ENCODE measurements at regions not wholly inside any gene's neighbourhood (a gene's known extent, or its start where the extent isn't known, plus 50 kb on each side); places are given as distances from the start of the nearest gene placed in this dataset.

DNA sequence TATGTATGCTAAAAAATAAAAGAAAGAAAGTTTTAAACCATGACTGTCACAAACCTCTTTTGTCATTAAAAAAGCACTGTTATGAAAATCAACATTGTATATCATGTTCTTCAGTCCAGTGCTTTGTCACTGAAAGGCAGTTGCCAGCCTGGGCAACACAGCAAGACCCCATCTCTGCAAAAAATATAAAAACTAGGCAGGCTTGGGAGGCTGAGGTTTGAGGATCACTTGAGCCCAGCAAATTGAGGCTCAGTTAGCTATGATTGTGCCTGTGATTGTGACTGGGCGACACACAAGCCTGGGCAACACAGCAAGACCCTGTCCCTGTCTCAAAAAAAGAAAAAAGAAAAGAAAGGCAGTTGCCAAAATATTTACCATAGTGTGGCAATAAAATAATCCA lies 102.7 kb upstream of the NAP1L1 start:
- no peak overlapping the region for H2BK5ac ChIP-seq (ENCODE audit: low read depth, low read length, poor library complexity, severe bottlenecking)

GRCh38 chr12:76186131-76186906 lies 101.8 kb upstream of the NAP1L1 start:
- DNase-seq: no peak
- no peak overlapping the region for H3K9ac ChIP-seq (ENCODE audit: low read length)
- H3K4me3 ChIP-seq (ENCODE audit: insufficient read depth in 1 of 2, low read depth in 1 of 2, low read length in 2 of 2): no peak overlapping the region
- no peak overlapping the region for H4K8ac ChIP-seq (ENCODE audit: low read length)
- no peaks in the 10 kb centered on the region for H3K9me3 ChIP-seq (ENCODE audit: control insufficient read depth, low read length)
- no peak overlapping the region for H3K27ac ChIP-seq (ENCODE audit: low read length, poor library complexity, severe bottlenecking)
- no peak overlapping the region for H2AK5ac ChIP-seq (ENCODE audit: low read length, severe bottlenecking)
- WGBS: 84% methylated on average over 6 of the region's 6 CpGs
- no peak overlapping the region for H3K18ac ChIP-seq (ENCODE audit: low read depth in 1 of 2, low read length in 2 of 2)
- no peak overlapping the region for H2BK120ac ChIP-seq (ENCODE audit: low read depth, low read length)
- H4K91ac ChIP-seq (ENCODE audit: low read length): no peak overlapping the region
- H2BK15ac ChIP-seq (ENCODE audit: low read depth, poor library complexity, severe bottlenecking): no peak overlapping the region
- peaks cover 3% of the 10 kb centered on the region for H3K4me1 ChIP-seq (ENCODE audit: control insufficient read depth, insufficient read depth, low read depth, low read length)
- no peak overlapping the region for H2AFZ ChIP-seq (ENCODE audit: low read depth, low read length)
- no peak overlapping the region for H3K14ac ChIP-seq (ENCODE audit: low read length in 2 of 2)
- no peak overlapping the region for H2BK5ac ChIP-seq (ENCODE audit: low read depth, low read length, poor library complexity, severe bottlenecking)
- H2BK12ac ChIP-seq (ENCODE audit: low read length in 2 of 2): no peak overlapping the region
- no peak overlapping the region for H3K23ac ChIP-seq (ENCODE audit: low read length in 2 of 2)
- no peaks in the 10 kb centered on the region for H3K36me3 ChIP-seq (ENCODE audit: control insufficient read depth in 1 of 2, insufficient read depth in 2 of 2, low read depth in 1 of 2, low read length in 2 of 2)
- H3K27me3 ChIP-seq (ENCODE audit: control insufficient read depth in 1 of 2, insufficient read depth in 1 of 2, low read length in 2 of 2): no peaks in the 10 kb centered on the region
- H3K4me2 ChIP-seq (ENCODE audit: low read length, poor library complexity, severe bottlenecking): no peak overlapping the region
- H3K4ac ChIP-seq (ENCODE audit: low read depth in 1 of 2, low read length in 2 of 2): no peak overlapping the region
- H3K79me1 ChIP-seq (replicated peaks; ENCODE audit: low read length, poor library complexity, severe bottlenecking): no peaks in the 10 kb centered on the region

More for the DNA sequence above, 102.7 kb upstream of the NAP1L1 start:
- no CpG with 5 or more reads among the region's 1 CpG for WGBS
- Histone ChIP-seq H2BK15ac (ENCODE audit: low read depth, poor library complexity, severe bottlenecking) (no peak overlapping the region), H2AK5ac (ENCODE audit: low read length, severe bottlenecking) (no peak overlapping the region), H3K36me3 (ENCODE audit: control insufficient read depth in 1 of 2, insufficient read depth in 2 of 2, low read depth in 1 of 2, low read length in 2 of 2) (no peaks in the 10 kb centered on the region), H3K4me1 (ENCODE audit: control insufficient read depth, insufficient read depth, low read depth, low read length) (peaks cover 3% of the 10 kb centered on the region), H3K9ac (ENCODE audit: low read length) (no peak overlapping the region), H3K4me2 (ENCODE audit: low read length, poor library complexity, severe bottlenecking) (no peak overlapping the region), H3K23ac (ENCODE audit: low read length in 2 of 2) (no peak overlapping the region), H2BK12ac (ENCODE audit: low read length in 2 of 2) (peak overlapping the region; percentile 34 to 39), H3K4me3 (ENCODE audit: insufficient read depth in 1 of 2, low read depth in 1 of 2, low read length in 2 of 2) (no peak overlapping the region), H3K18ac (ENCODE audit: low read depth in 1 of 2, low read length in 2 of 2) (no peak overlapping the region), H3K9me3 (ENCODE audit: control insufficient read depth, low read length) (no peaks in the 10 kb centered on the region), H3K79me1 (replicated peaks; ENCODE audit: low read length, poor library complexity, severe bottlenecking) (no peaks in the 10 kb centered on the region), H2BK120ac (ENCODE audit: low read depth, low read length) (no peak overlapping the region), H3K27me3 (ENCODE audit: control insufficient read depth in 1 of 2, insufficient read depth in 1 of 2, low read length in 2 of 2) (no peaks in the 10 kb centered on the region), H3K27ac (ENCODE audit: low read length, poor library complexity, severe bottlenecking) (no peak overlapping the region), H4K91ac (ENCODE audit: low read length) (no peak overlapping the region), H3K14ac (ENCODE audit: low read length in 2 of 2) (no peak overlapping the region), H4K8ac (ENCODE audit: low read length) (no peak overlapping the region), H3K4ac (ENCODE audit: low read depth in 1 of 2, low read length in 2 of 2) (no peak overlapping the region), H2AFZ (ENCODE audit: low read depth, low read length) (no peak overlapping the region)
- no peak for DNase-seq

GRCh38 chr12:76183459-76184186 lies 99.1 kb upstream of the NAP1L1 start:
- no peak overlapping the region for H2BK12ac ChIP-seq (ENCODE audit: low read length in 2 of 2)
- H2AFZ ChIP-seq (ENCODE audit: low read depth, low read length): no peak overlapping the region
- no peaks in the 10 kb centered on the region for H3K79me1 ChIP-seq (replicated peaks; ENCODE audit: low read length, poor library complexity, severe bottlenecking)
- peak overlapping the region; percentile 39 for H3K9ac ChIP-seq (ENCODE audit: low read length)
- H3K4me2 ChIP-seq (ENCODE audit: low read length, poor library complexity, severe bottlenecking): no peak overlapping the region
- H3K4me1 ChIP-seq (ENCODE audit: control insufficient read depth, insufficient read depth, low read depth, low read length): peaks cover 2% of the 10 kb centered on the region
- 8% methylated on average over 4 of the region's 4 CpGs for WGBS
- H2BK5ac ChIP-seq (ENCODE audit: low read depth, low read length, poor library complexity, severe bottlenecking): no peak overlapping the region
- H3K4ac ChIP-seq (ENCODE audit: low read depth in 1 of 2, low read length in 2 of 2): no peak overlapping the region
- peak; percentile 97 for DNase-seq
- H3K18ac ChIP-seq (ENCODE audit: low read depth in 1 of 2, low read length in 2 of 2): no peak overlapping the region
- no peak overlapping the region for H2BK15ac ChIP-seq (ENCODE audit: low read depth, poor library complexity, severe bottlenecking)
- no peaks in the 10 kb centered on the region for H3K9me3 ChIP-seq (ENCODE audit: control insufficient read depth, low read length)
- no peak overlapping the region for H4K91ac ChIP-seq (ENCODE audit: low read length)
- no peak overlapping the region for H3K4me3 ChIP-seq (ENCODE audit: insufficient read depth in 1 of 2, low read depth in 1 of 2, low read length in 2 of 2)
- no peak overlapping the region for H3K14ac ChIP-seq (ENCODE audit: low read length in 2 of 2)
- no peaks in the 10 kb centered on the region for H3K36me3 ChIP-seq (ENCODE audit: control insufficient read depth in 1 of 2, insufficient read depth in 2 of 2, low read depth in 1 of 2, low read length in 2 of 2)
- no peak overlapping the region for H3K23ac ChIP-seq (ENCODE audit: low read length in 2 of 2)
- no peak overlapping the region for H2AK5ac ChIP-seq (ENCODE audit: low read length, severe bottlenecking)
- no peaks in the 10 kb centered on the region for H3K27me3 ChIP-seq (ENCODE audit: control insufficient read depth in 1 of 2, insufficient read depth in 1 of 2, low read length in 2 of 2)
- H3K27ac ChIP-seq (ENCODE audit: low read length, poor library complexity, severe bottlenecking): peak overlapping the region; percentile 52
- no peak overlapping the region for H4K8ac ChIP-seq (ENCODE audit: low read length)
- H2BK120ac ChIP-seq (ENCODE audit: low read depth, low read length): no peak overlapping the region

DNA sequence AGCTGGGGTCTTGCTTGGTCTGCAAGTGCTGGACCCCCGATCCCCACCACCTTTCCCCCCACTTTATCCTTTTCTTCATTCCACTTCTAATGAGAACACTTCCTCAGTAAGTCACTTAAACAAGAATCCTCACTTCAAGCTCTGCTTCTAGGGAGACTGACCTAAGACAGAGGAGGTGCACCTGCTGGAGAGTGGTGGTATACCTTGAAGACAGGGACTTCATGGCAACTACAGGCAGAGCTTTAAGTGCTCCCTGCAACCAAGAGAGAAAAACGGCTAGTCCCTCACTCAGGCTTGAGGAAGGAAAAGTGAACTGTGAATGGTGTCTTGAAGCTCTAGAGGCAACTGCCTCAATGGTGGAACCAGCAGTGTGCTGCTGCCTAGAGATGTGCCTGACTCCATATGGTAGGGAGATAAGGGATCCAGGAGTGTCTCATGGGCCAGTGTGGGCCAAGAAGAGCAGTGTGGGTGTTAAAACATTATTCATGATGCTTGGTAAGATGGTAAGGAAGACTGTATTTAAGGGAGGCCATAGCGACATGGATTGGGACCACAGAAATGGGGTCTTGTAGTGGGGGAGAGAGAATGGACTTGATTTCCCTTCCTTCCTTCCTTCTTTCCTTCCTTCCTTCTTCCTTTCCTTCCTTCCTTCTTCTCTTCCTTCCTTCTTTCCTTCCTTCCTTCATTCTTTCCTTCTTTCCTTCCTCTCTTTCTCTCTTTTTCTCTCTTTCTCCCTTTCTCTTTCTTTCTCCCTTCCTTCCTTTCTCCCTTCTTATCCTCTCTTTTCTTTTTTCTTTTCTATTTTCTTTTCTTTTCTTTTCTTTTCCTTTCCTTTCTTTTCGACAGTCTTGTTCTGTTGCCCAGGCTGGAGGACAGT lies 96.2 kb upstream of the NAP1L1 start:
- H2BK12ac ChIP-seq (ENCODE audit: low read length in 2 of 2): peak overlapping the region in 1 of 2 experiments; percentile 43
- no peak overlapping the region for H3K14ac ChIP-seq (ENCODE audit: low read length in 2 of 2)
- no peaks in the 10 kb centered on the region for H3K9me3 ChIP-seq (ENCODE audit: control insufficient read depth, low read length)
- no peak overlapping the region for H2BK5ac ChIP-seq (ENCODE audit: low read depth, low read length, poor library complexity, severe bottlenecking)
- no peak overlapping the region for H4K91ac ChIP-seq (ENCODE audit: low read length)
- H3K27me3 ChIP-seq (ENCODE audit: control insufficient read depth in 1 of 2, insufficient read depth in 1 of 2, low read length in 2 of 2): no peaks in the 10 kb centered on the region
- H2BK15ac ChIP-seq (ENCODE audit: low read depth, poor library complexity, severe bottlenecking): no peak overlapping the region
- H3K36me3 ChIP-seq (ENCODE audit: control insufficient read depth in 1 of 2, insufficient read depth in 2 of 2, low read depth in 1 of 2, low read length in 2 of 2): no peaks in the 10 kb centered on the region
- no peak overlapping the region for H3K18ac ChIP-seq (ENCODE audit: low read depth in 1 of 2, low read length in 2 of 2)
- no peak for DNase-seq
- H2AK5ac ChIP-seq (ENCODE audit: low read length, severe bottlenecking): no peak overlapping the region
- H3K4me1 ChIP-seq (ENCODE audit: control insufficient read depth, insufficient read depth, low read depth, low read length): peaks cover 5% of the 10 kb centered on the region
- H2BK120ac ChIP-seq (ENCODE audit: low read depth, low read length): no peak overlapping the region
- no peak overlapping the region for H3K27ac ChIP-seq (ENCODE audit: low read length, poor library complexity, severe bottlenecking)
- no peak overlapping the region for H3K4ac ChIP-seq (ENCODE audit: low read depth in 1 of 2, low read length in 2 of 2)
- no peak overlapping the region for H3K4me2 ChIP-seq (ENCODE audit: low read length, poor library complexity, severe bottlenecking)
- no peak overlapping the region for H3K9ac ChIP-seq (ENCODE audit: low read length)
- no peak overlapping the region for H2AFZ ChIP-seq (ENCODE audit: low read depth, low read length)
- no peak overlapping the region for H3K23ac ChIP-seq (ENCODE audit: low read length in 2 of 2)
- no peak overlapping the region for H3K4me3 ChIP-seq (ENCODE audit: insufficient read depth in 1 of 2, low read depth in 1 of 2, low read length in 2 of 2)
- no peaks in the 10 kb centered on the region for H3K79me1 ChIP-seq (replicated peaks; ENCODE audit: low read length, poor library complexity, severe bottlenecking)
- H4K8ac ChIP-seq (ENCODE audit: low read length): no peak overlapping the region
- 86% methylated on average over 2 of the region's 4 CpGs for WGBS

Measured in mesenchymal stem cell (in vitro differentiated cells and primary cell).